ENCODE measurements at regions not wholly inside any gene's neighbourhood (a gene's known extent, or its start where the extent isn't known, plus 50 kb on each side); places are given as distances from the start of the nearest gene placed in this dataset.

DNA sequence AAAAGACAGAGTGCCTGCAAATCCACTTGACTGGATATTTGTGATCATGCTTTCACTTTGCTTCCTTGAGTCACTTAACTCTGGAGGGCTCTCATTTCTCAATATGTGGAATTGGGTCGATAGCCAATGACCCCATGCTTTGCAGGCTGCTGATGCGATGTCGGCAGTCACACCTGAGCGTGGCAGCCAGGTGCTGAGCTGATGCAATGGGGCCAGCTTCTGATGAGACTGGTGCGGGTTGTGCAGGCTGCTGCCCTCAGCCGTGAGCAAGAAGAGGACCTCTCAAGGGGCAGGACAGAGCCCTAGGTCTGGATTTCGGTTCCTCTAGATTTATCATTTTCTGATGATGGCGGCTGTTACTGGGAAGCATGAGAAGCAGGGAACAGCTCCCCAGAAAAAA, 334.1 kb downstream of the TEX29 start:
- no peak overlapping the region for H3K4me3 ChIP-seq
- H3K27ac ChIP-seq = no peak overlapping the region
- no peak for DNase-seq
- H3K4me1 ChIP-seq = peaks cover 0 to 7% (median 0%) of the 10 kb centered on the region in 4 donors
- TF ChIP-seq POLR2A (IDR thresholded peaks at IDR 0.05) (no peak), POLR2AphosphoS5 (IDR thresholded peaks at IDR 0.05) (no peak), EP300 (IDR thresholded peaks at IDR 0.05) (no peak)
- H3K27me3 ChIP-seq = peaks cover 0 to 71% (median 9%) of the 10 kb centered on the region in 3 donors
- H3K36me3 ChIP-seq = no peaks in the 10 kb centered on the region
- no peaks in the 10 kb centered on the region for H3K9me3 ChIP-seq
- intact Hi-C loops (cut with DNase I; ENCODE audit: low total_unique reads) = no loop called here
- 86 to 94% (median 92%) methylated on average over 8 of the region's 8 CpGs for WGBS, 5 donors

DNA sequence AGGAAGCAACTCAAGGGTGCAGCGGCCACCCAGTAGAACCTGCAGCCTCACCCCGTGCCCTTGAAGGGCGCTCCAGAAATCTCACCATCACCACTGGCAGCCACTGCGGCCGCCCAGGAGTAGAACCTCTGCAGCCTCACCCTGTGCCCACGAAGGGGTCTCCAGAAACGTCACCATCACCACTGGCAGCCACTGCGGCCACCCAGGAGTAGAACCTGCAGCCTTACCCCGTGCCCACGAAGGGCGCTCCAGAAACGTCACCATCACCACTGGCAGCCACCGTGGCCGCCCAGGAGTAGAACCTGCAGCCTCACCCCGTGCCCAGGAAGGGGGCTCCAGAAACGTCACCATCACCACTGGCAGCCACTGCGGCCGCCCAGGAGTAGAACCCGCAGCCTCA, 336.0 kb downstream of the TEX29 start:
- Histone ChIP-seq H3K4me1 (peaks cover 0 to 7% (median 0%) of the 10 kb centered on the region in 4 donors), H3K27ac (no peak overlapping the region), H3K27me3 (peaks cover 0 to 54% (median 5%) of the 10 kb centered on the region in 3 donors), H3K9me3 (no peaks in the 10 kb centered on the region), H3K36me3 (no peaks in the 10 kb centered on the region), H3K4me3 (no peak overlapping the region)
- WGBS, 5 donors = 80 to 93% (median 89%) methylated on average over 18 to 19 of the region's 19 CpGs
- intact Hi-C loops (cut with DNase I; ENCODE audit: low total_unique reads) = no loop called here
- no peak for DNase-seq
- TF ChIP-seq POLR2AphosphoS5 (IDR thresholded peaks at IDR 0.05) = no peak
- TF ChIP-seq POLR2A (IDR thresholded peaks at IDR 0.05) = no peak
- TF ChIP-seq, protein P1, sequence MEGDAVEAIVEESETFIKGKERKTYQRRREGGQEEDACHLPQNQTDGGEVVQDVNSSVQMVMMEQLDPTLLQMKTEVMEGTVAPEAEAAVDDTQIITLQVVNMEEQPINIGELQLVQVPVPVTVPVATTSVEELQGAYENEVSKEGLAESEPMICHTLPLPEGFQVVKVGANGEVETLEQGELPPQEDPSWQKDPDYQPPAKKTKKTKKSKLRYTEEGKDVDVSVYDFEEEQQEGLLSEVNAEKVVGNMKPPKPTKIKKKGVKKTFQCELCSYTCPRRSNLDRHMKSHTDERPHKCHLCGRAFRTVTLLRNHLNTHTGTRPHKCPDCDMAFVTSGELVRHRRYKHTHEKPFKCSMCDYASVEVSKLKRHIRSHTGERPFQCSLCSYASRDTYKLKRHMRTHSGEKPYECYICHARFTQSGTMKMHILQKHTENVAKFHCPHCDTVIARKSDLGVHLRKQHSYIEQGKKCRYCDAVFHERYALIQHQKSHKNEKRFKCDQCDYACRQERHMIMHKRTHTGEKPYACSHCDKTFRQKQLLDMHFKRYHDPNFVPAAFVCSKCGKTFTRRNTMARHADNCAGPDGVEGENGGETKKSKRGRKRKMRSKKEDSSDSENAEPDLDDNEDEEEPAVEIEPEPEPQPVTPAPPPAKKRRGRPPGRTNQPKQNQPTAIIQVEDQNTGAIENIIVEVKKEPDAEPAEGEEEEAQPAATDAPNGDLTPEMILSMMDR (IDR thresholded peaks at IDR 0.05) = no peak
- no peak for TF ChIP-seq EP300 (IDR thresholded peaks at IDR 0.05)

DNA sequence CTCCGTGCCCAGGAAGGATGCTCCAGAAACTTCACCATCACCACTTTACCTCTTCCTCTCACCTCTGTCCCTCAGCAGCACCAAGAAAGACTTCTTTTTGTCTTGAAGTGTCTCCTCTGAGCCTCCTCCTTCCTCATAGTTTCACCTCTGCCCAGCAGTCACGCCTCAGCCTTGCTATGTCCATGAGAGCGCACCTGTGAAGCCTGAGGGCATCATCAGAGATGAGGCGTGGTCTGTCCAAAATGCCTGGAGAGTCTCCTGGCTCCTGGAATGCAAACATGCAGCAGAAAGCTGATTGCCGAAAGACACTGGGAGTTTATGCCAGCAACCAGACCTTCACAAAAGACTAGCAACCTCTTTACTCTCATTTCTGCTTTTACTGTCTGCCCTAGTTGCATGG, 336.6 kb downstream of the TEX29 start:
- peaks cover 0 to 54% (median 0%) of the 10 kb centered on the region in 3 donors for H3K27me3 ChIP-seq
- no peak overlapping the region for H3K27ac ChIP-seq
- DNase-seq = no peak
- no peaks in the 10 kb centered on the region for H3K36me3 ChIP-seq
- no peak overlapping the region for H3K4me3 ChIP-seq
- intact Hi-C loops (cut with DNase I; ENCODE audit: low total_unique reads) = no loop called here
- 85 to 92% (median 89%) methylated on average over 5 of the region's 5 CpGs for WGBS, 5 donors
- H3K4me1 ChIP-seq = peaks cover 0 to 7% (median 0%) of the 10 kb centered on the region in 4 donors
- H3K9me3 ChIP-seq = no peaks in the 10 kb centered on the region
- TF ChIP-seq EP300 (IDR thresholded peaks at IDR 0.05) (no peak), POLR2A (IDR thresholded peaks at IDR 0.05) (no peak), POLR2AphosphoS5 (IDR thresholded peaks at IDR 0.05) (no peak)
- TF ChIP-seq, protein P1 (IDR thresholded peaks at IDR 0.05) = no peak

DNA sequence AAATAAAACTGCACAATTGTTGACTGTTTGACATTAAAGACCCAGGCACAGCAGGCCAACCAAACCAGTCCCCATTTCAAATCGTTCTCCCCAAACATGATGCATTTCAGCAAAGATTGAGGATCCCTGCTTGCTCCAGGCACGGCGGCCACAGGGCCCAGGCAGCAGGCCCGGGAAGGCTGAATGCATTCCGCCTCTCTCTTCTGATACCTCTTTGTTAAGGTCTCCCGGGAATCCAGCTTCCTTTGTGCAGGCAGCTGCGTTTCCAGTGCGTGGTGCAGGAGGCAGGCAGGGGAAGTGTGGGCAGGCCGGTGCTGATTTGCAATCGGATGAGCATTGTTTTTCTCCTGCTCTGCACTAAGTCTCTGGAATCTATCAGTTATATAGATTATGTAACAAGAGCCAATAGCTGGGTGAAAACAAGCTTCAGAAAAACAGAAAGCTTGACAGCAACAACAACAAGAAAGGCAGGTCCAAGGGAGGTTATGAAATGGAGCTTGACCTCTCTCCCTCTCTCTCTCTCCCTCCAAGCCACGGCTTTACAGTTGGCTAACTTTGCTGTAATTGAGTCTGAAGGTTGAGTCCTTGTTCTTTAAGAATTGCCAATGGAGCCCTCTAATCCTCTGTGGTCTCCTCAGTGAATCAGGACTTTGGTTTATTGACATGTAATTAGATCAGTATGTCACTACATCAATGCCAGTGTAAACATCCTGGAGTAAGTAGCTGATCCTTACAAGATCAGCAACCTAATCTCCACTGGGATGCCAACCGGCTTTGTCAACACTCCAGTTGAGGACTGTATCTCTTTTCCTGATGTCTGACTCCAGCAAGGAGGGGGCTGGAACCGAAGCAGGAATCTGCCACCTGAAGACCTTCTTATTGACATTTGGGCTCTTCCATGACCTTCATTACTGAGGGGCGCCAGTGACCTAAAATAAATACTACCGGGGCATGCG, 338.0 kb downstream of the TEX29 start:
- Histone ChIP-seq H3K4me3 (no peak overlapping the region), H3K4me1 (peaks cover 0 to 7% (median 0%) of the 10 kb centered on the region in 4 donors), H3K36me3 (no peaks in the 10 kb centered on the region), H3K27me3 (peaks cover 0 to 52% (median 0%) of the 10 kb centered on the region in 3 donors), H3K9me3 (no peaks in the 10 kb centered on the region), H3K27ac (no peak overlapping the region)
- TF ChIP-seq POLR2A (IDR thresholded peaks at IDR 0.05) (no peak), EP300 (IDR thresholded peaks at IDR 0.05) (no peak)
- TF ChIP-seq, protein P1 (IDR thresholded peaks at IDR 0.05) = no peak
- peak in 1 of 2 donors; percentile 43 for DNase-seq
- WGBS, 5 donors = 37 to 50% (median 43%) methylated on average over 16 of the region's 16 CpGs
- intact Hi-C loops (cut with DNase I; ENCODE audit: low total_unique reads) = no loop called here

Data from stomach (tissue), 8 donors.